ENCODE measurements at regions not wholly inside any gene's neighbourhood (a gene's known extent, or its start where the extent isn't known, plus 50 kb on each side); places are given as distances from the start of the nearest gene placed in this dataset.
A peak's percentile ranks its signal among the peaks of the same experiment; 100 is the strongest.

DNA sequence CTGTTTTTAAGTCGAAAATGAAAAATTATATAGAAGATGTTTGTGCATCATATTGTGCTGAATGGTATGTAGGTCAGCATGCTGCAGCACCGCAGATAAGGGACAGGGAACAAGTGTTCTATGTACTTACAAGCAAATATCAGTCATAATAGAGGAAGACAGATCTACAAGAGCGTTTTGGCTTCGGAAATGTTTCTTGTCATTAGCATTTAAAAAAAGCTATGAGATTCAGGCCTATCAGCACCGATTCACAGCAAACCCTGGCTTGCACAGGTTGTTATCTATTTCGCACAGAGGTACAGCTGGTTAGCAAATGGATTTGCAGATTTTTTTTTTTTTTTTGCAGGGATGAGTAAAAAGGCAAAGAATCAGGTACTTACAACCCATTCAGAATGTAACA is 204.2 kb upstream of the TBC1D5 start:
- no peak for DNase-seq (ENCODE audit: low spot score)

DNA sequence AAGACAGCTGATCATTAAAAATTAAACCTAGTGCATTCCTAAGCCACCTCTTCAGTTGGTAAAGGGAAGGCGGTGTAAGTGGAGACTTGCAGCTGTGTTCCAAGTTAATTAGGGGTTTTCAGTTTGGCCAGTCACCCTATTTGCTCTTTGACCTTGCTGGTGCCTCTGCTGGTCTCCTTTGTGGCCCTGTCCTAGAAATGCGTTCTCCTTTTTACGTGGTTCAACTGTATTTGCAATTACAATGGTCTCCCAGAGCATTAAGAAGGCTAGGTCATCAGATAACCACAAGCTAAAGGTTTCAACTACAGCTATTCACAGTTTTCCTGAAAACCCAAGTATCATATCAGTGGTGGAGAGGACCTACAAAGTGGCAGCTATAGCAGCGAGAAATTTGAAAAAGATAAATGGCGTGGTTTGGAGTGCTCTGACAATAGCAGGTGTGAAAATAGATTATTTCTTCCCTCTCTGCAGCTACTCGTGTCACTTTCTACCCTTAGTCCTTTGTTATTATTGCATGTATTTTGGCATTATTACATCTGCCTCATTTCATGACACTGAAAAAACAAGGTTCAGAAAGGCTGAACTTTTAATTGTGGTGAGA is 203.5 kb upstream of the TBC1D5 start:
- DNase-seq (ENCODE audit: low spot score) = no peak

DNA sequence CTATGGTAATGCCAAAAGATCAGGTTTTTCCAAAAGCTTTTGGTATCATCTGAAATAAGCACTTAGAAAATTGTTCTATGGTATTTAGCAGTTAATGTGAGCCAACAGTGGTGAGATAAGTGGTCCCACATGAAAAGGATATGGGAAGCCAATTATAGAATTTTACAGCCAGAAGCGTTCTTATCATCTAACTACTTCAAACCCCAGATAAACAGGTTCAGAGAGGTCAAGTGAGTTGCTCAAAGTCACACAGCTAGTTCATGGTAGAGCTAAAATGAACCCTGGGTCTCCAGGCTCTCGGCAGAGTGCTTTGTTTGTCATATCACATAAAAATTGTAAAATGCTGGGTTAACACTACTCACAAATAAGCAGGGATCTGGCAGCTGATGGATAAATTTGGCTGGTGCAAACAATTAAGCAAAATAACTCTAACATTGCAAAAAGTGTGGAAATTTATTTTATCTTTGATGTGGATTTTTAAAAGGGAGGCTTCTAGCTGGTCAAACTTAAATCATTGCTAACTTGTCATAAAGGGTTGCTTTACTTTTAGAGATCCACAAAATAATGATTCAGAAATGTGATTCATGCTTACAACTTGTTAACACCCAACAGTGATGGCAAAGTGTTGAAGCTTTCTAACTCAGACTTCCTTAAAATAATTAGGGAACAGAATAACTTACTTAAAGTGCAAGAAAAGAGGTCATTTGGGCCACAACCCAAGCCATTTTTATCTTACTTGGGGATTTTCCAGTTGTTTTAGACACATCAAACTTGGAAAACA is 202.8 kb upstream of the TBC1D5 start:
- DNase-seq (ENCODE audit: low spot score) = peak; percentile 76

DNA sequence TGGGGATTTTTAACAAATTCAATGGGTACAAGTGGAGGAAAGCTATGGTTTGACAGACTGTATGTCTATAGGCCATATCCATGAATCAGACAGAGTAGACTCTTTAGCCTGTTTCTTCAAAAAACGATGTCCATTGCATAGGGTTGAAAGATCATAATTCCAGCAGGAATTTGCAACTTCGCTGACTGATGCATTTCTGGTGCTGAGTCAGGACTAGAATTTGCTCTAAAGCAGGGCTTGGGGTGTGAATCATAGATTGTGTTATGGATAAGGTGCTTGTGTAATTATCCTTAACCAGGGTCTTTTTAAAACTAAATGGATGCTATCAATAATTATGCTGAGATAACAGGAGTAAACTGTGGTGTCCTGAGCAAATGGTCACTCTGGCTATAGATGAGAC is 200.4 kb upstream of the TBC1D5 start:
- DNase-seq (ENCODE audit: low spot score) = peak; percentile 64

DNA sequence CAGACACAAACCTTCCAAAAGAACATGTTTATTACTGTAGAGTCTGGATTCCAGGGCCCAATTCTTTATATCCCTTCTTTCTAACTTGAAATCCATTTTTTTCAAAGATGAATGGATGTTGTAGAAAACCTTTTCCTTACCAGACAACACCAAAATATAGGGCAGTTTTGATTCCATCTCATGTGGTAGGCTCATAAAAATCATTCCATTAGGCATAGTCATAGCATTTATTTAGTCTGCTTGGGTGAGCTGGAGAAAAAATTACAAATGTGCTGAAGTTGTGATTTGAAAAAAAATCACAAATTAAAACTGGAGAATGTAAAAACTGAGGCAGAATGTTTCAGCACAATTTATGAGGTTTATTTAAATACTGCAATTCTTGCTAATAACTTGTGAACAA is 199.3 kb upstream of the TBC1D5 start:
- DNase-seq (ENCODE audit: low spot score) = no peak

DNA sequence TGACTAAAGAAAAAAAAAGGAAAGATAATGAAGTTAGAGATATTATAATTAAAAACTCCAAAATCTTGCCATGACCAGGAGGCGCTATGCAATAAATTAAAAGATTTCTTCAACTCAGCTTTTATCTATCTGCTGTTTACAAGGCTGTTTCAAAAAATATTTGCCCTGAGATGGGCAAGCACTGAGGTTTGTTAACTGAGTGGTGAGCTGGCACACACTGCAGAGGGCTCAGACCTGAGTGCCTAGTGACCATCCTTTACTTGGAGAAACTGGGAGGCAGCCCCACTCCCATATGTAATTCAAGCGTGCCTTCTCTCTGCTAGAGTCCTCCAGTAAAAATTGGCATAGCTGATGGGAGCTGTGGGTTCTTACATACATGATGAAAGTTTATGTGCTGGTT is 198.7 kb upstream of the TBC1D5 start:
- no peak for DNase-seq (ENCODE audit: low spot score)

DNA sequence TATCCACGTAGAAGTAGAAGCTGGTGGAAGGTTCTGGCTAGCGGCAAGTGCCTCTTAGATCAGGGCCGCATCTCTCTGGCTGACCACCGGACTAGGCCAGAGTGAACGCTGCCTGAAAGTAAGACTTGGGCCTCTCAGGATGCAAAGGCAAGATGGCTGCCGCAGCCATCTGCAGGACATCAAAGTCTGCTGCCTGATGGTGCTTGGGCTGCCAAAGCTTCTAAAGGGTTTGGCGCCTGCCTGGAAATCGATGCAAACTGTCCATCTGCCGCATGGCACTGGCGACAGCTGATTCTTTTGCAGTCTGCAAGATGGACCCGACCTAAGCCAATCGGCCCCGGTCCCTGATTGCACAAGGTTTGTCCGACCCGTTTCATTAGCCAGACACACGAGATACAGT is 196.7 kb upstream of the TBC1D5 start:
- no peak for DNase-seq (ENCODE audit: low spot score)

DNA sequence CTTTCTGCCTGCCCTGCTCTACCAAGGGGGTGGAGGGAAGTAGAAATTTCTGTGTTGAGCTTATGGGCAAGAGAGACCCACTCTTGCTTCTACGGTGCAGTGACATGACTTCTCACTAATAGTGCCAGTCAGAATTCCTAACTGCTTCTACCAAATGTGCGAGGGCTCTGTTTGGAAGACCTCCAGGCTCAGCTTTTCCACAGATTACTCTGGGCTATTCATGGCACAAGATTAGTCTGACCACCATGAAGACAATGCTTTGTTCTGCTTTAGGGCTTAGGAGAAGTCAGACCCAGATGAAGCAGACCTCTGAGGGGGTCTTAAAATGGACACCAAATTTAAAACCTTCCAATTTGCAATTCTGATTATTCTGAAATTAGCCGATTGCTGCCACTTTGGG is 195.9 kb upstream of the TBC1D5 start:
- DNase-seq (ENCODE audit: low spot score) = no peak

DNA sequence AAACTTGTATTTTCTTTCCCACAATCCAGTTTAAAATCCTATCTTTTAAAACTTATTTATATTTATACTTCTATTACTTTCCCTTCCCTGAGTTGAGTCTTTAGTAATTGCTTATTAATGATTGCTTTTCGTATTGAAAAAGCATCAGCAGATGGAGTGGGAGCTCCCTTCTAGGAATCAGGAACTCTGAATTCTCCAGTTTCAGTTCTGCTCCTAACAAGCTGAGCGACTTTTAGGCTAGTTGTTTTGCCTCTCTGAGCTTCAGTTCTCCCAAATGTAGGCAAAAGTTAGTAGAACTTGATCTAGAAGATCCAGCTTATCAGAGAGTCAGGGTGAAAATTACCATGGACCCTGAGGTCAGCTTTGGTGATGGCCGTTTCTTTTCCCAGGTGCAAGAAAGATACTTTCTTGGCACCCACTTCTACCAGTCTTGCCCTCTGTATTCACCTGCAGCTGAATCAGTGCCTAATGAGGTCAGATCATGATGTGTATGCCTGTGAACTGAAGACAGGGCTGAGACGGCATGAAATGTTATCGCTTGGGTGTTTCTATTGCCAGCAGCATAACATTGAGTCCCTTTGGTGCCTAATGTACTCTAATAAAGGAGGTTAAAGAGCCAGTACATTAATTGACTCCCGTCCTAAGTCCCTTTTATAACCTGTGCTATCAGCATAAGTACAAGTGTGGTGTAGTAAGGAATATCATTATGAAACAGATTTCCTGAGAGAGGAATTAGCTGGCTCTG is 194.5 kb upstream of the TBC1D5 start:
- no peak for DNase-seq (ENCODE audit: low spot score)

DNA sequence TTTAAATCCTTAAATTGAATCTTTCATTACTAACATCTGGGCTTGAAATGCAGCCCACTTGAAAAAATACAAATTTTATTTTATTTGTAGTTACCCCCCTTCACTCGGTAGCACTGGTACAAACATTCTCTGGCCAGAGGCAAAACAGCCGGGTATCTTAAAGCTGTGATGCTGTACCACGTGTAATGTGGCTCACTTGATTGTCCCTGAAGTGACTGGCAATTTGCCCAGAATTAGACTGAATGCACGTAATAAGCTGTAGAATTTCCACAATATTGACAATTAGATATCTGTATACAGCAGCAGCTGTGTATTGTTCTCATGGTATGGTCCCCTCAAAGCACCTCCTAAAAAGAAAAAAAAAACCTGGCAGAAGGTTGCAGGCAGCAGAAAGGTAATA is 192.8 kb upstream of the TBC1D5 start:
- no peak for DNase-seq (ENCODE audit: low spot score)

DNA sequence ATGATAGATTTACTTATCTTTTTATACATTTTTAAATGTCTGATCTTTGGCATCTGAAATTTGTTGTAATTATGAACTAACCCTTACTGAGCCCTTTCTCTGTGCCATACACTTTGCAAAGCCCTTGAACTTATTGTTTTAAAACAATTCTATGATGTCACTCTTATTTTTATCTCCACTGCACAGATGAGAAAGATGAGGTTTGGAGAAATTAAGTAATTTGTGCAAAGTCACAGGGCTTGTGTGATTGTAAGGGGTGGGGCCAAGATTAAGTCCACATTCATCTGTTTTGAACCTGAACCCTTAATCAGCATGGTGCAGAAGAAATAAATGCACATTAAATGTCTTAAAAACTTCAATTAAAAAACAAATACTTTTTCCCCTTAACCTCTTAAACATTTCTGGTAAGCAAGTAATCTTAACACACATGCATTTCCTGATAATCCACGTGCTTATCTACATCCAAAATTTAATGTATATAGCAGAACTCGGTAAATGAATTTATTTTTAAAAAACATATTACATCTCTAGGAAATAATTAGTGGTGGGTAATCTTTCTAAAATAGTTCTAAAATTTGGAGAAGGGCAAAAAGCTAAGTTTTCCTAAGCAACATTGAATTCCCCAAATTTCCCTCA is 189.8 kb upstream of the TBC1D5 start:
- no peak for DNase-seq (ENCODE audit: low spot score)

DNA sequence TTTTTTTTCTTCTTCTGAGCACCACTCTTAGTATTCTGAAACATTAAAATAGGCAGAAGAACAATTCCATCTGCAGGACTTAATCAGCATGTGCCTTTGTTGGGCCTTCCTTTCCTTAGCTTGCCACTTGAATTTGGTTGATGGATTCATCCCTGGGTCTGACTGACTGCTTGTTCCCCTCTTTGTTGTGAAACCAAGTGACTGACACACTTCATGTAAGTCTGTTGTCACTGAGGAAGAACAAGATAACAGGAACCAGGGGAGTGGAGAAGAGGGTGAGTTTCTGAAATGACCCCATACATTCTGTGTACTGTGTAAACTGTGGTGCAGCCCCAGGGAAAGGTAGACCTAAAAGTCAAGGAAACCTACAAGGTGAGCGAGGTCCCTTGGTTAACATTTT is 188.7 kb upstream of the TBC1D5 start:
- no peak for DNase-seq (ENCODE audit: low spot score)

DNA sequence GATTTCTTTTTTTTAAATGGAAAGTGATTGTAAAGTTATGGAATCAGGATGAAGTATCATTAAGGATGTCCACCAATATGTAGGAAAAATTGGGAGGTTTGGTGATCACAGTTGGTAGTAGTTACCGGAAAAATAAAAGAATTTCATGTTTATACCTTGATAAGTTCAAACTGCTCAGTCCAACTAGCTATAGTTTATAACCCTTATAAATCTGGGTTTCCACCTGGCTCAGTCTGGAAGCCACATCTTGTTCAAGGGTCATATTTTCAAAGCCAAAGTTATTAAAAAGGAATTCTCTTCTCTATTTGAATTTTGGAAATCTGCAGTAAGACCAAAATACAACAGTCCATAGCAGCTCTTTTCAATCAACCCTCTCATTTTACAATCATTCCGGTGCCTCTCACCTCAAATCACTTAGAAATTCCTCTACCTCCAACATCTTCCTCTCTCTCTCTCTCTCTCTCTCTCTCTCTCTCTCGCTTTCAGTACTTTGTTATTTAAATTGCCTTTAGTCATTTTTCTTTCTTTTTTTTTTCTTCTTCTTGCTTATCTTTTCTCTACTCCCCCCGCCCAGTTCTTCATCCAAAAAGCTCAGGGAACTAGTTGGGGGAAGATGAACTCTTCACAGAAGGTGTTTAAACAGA is 186.2 kb upstream of the TBC1D5 start:
- no peak for DNase-seq (ENCODE audit: low spot score)

DNA sequence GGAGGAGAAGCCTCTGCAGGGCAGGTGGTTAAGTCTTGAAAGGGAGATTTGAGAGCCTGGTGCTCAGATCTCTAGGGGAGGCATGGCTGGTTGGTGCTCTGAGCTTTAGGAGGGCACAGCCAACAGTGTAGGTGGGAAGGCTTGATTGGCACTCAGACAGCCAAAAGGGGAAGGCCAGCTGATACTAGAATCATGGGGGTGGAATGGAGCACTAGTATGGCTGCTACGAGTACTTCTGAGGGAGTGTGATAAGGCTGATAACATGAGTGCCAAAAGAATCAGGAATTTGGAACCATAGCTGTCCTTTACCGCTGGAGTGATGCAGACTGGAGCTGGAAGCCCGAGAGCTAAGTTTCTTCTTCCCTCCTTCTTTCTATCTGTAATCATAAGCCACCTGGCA is 184.6 kb upstream of the TBC1D5 start:
- DNase-seq (ENCODE audit: low spot score) = no peak

DNA sequence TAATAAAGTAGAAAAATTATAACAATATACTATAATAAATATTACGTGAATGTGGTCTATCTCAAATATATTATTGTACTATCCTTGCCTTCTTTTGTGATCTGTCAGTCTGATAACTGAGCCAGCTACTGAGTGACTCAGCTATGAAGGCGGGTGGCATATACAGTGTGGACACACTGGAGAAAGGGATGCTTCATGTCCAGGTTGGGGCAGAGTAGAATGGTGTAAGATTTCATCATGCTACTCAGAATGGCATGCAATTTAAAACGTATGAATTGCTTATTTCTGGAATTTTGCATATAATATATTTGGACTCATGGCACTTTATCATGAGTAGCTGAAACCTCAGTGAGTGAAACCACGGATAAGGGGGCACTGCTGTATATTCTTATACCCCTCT is 172.9 kb upstream of the TBC1D5 start:
- peak; percentile 11 for DNase-seq (ENCODE audit: low spot score)

DNA sequence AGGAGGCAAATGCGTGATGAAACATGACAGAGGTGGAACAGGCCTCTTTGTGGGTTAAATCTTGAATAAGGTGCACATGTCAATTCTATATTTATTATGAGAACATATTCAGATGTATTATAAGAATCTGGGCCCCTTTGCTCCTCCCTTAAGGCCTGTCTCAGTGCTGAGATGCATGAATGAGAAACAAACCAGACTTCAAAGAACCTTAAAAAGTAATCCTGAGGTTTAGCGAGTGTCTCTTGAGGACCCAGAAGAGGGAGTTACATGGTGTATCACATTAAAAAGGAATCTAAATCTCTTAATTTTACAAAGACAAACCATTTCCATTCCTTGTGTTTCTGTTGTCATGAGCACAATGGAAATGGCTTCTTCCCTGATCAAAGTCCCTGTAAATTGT is 170.9 kb upstream of the TBC1D5 start:
- no peak for DNase-seq (ENCODE audit: low spot score)

DNA sequence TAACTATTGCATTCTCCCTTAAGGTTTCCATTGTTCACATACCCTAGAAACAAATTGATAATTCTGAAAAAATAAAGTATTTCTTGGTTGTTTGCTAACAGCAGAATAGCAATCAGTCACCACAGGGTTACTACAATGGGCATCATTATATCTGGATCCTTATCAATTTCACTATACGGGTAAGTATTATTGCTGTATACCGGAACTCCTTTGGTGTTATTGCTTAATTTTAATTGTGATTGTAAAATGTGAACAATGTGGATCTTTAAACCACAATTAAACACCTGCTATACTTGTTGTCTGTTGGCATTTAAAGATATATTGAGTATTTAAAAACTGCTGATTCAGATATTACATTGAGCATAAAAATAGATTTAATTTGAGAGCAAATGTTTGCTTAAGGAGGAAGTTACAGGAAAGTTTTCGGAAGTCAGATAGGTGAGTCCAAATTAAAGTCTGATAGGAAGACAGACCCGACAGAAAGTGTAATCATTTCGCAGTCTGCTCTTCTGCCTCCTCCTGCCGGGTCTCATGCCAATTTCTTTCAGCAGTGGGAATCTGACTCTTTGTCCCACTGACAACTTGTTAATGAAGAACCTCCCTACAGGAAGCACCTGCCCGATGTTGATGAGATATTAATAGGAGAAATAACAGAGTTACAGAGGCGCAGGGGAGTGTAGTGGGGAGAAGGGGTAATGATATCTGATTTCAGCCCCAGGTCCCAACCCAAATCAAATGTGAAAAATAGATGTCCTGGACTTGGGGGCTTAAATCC is 169.7 kb upstream of the TBC1D5 start:
- no peak for DNase-seq (ENCODE audit: low spot score)

DNA sequence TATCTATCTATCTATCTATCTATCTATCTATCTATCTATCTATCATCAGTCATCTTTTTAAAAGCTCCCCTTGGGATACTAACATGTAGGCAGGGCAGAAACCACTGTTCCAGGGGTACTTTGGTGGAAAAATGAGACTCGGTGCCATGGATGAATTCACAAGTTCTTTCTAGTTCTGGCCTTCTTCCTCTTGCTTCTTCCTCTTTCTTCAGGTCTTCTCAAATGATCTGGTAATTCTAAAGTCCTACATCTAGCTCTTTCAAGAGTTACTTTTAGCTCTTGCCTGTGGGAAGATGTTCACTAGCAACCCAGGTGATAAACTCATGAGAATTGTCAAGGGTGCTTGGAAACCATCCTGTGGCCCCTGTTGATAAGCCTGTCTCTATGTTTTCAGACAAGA is 168.5 kb upstream of the TBC1D5 start:
- no peak for DNase-seq (ENCODE audit: low spot score)

DNA sequence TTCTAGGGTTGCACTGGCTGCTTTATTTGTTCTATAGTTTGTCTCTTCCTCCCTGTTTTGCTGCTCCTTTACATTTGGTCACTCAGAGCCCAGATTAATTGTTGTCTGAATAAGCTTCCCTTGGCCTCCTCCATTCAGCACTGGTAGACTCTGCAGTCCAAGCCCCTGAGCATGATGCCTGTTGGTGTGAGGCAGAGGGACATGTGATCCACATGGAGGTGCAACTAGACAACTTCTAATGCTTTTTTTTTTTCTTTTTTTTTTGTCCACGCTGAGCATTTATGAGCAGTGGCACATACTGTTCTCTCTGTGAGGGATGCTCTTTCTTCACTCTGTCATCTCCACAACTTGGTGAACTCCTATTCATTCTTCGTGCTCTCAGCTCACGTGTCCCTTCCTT is 167.3 kb upstream of the TBC1D5 start:
- DNase-seq (ENCODE audit: low spot score) = no peak

DNA sequence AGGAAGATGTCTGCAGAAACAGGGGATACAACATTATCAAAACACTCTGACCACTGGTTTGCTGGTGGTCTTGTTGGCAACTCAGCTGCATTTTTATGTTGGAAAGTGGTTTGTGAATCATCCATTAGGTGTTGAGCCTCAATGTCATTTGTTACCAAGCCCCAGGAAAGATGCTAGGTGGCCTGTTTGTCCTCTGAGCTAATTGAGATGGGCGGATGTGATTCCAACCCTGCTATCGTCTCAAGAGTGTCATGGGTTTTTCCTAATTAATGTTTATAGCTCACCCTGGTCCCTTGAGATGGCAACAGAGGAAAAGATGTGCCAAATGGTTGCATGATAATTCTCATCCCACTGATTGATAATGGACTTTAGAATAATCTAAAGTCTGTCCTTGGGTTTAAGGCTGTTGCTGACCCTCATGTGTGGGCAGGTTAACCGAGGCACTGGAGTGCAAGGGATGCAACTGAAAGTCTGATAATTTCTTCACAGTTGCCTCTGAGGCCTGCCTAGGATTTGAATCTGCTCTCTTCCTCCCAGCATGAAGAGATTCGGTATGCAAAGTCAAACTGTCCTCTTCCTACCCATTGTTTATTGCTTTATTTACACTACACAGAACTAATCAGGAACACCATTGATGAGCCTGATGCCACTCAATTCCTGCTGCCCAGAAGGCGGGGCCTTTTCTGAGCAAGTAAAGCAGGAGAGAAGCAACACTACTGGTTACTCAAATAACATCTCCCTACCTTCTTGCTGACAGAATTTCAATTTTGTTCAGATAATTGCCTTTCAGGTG is 166.2 kb upstream of the TBC1D5 start:
- DNase-seq (ENCODE audit: low spot score) = no peak

DNA sequence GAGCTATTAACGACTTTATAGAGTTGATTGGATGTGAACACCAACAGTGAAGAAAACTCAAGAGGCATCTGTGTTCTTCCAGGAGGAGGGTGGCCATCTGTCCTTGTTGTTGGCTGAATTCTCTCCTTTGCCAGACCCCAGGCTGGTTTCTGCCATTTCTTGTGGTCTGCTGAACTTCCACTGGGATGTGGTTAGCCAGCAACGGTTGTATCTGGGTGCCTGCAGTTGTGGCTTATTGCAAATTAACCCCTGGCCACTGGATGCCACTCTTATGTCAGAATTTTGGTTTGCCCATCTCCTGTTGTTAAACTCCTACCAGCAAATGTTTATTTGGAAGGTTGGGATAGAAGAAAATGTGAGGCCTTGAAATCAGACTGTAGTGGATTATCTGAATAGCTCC is 163.6 kb upstream of the TBC1D5 start:
- no peak for DNase-seq (ENCODE audit: low spot score)
